K562 (cell line): ENCODE measurements at regions not wholly inside any gene's neighbourhood (a gene's known extent, or its start where the extent isn't known, plus 50 kb on each side); places are given as distances from the start of the nearest gene placed in this dataset.

Source experiments
- POLR2H ChIP-seq: IDR thresholded peaks from 2 replicates; pipeline ENCODE4 v1.6.1; 2016; ENCODE audit warnings: missing genetic modification characterization, low read depth, mild to moderate bottlenecking, control low read depth, missing compliant biosample characterization, moderate library complexity
- ZC3H11A ChIP-seq: IDR thresholded peaks from 2 replicates; pipeline ENCODE4 v1.6.1; 2012; ENCODE audit warnings: low read depth, low read length, improper control_type of control experiment
- ZNF436 ChIP-seq: fragments of 250-450, 450-650 bp; sonication (Bioruptor Pico); formaldehyde crosslinking; IDR thresholded peaks from 2 replicates; pipeline ENCODE4 v1.7.0; 2020; ENCODE audit warnings: mild to moderate bottlenecking
- ZNF707 ChIP-seq: fragments of 250-450 bp; sonication (Bioruptor Pico); conservative IDR thresholded peaks from 2 replicates; pipeline ENCODE4 v1.8.0; 2022; ENCODE audit warnings: inconsistent platforms, mild to moderate bottlenecking, moderate library complexity
- TF ChIP-seq, protein P1 (sequence below): fragments of 250-450 bp; sonication (Bioruptor Pico); IDR thresholded peaks from 2 replicates; pipeline ENCODE4 v1.4.0; 2020; ENCODE audit warnings: borderline replicate concordance

DNA sequence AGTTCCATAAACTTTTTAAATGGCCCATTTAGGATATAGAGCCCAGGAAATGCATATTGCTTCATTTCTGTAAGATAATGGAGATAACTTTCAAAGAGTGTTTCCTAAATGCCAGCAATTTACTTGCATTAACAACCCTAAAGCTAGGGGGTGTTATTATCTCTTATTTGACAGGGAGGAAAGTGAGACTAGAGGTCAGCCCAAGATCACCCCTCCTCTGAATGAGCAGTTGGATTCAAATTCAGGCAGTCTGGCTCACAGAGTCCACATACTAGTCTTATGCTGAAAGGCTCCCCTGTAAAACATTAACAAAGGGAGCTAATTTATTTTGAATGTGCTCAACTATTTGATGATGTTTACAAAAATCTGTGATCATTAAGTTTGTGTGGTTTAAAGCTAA, 49.9 kb upstream of the TRIM77 start (continued):
- TF ChIP-seq, protein P1, sequence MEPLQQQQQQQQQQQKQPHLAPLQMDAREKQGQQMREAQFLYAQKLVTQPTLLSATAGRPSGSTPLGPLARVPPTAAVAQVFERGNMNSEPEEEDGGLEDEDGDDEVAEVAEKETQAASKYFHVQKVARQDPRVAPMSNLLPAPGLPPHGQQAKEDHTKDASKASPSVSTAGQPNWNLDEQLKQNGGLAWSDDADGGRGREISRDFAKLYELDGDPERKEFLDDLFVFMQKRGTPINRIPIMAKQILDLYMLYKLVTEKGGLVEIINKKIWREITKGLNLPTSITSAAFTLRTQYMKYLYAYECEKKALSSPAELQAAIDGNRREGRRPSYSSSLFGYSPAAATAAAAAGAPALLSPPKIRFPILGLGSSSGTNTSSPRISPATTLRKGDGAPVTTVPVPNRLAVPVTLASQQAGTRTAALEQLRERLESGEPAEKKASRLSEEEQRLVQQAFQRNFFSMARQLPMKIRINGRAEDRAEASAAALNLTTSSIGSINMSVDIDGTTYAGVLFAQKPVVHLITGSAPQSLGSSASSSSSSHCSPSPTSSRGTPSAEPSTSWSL = no peak
- TF ChIP-seq ZNF707 (CRISPR knock-in tag) = no peak
- no peak for TF ChIP-seq POLR2H
- TF ChIP-seq ZNF436 = no peak
- TF ChIP-seq ZC3H11A = no peak
